Neural crest cell (in vitro differentiated cells): ENCODE measurements at regions not wholly inside any gene's neighbourhood (a gene's known extent, or its start where the extent isn't known, plus 50 kb on each side); places are given as distances from the start of the nearest gene placed in this dataset.
"Not testable (repeated sequence)": the region's sequence is repeated elsewhere in the genome, so short reads cannot be mapped to it uniquely, and the experiment has no call there.

Source experiments
- DNase-seq: peaks from one replicate; pipeline ENCODE4 v3.0.0; 2021; ENCODE audit warnings: low read depth, mixed read lengths, low spot score
- H3K27ac Mint-ChIP-seq: one replicate; pipeline ENCODE4 v1.8.0; 2021; ENCODE audit warnings: mild to moderate bottlenecking, mixed read lengths; ENCODE audit not compliant: unreplicated experiment
- H3K27me3 Mint-ChIP-seq: 2 replicates; pipeline ENCODE4 v1.8.0; 2021; ENCODE audit warnings: low read depth, mild to moderate bottlenecking, mixed read lengths
- H3K36me3 Mint-ChIP-seq: 2 replicates; pipeline ENCODE4 v1.8.0; 2021; ENCODE audit warnings: low read depth, mild to moderate bottlenecking, mixed read lengths
- H3K4me1 Mint-ChIP-seq: 2 replicates; pipeline ENCODE4 v1.8.0; 2021; ENCODE audit warnings: mixed read lengths
- H3K4me3 Mint-ChIP-seq: one replicate; pipeline ENCODE4 v1.8.0; 2021; ENCODE audit warnings: mild to moderate bottlenecking, mixed read lengths
- H3K9me3 Mint-ChIP-seq: 2 replicates; pipeline ENCODE4 v1.8.0; 2021; ENCODE audit warnings: mixed read lengths
- TF ChIP-seq, protein P1 (sequence below): fragments of 200-600 bp; sonication (generic); conservative IDR thresholded peaks from 2 replicates; pipeline ENCODE4 v1.5.0; 2021; ENCODE audit warnings: antibody characterized with exemption, mild to moderate bottlenecking

DNA sequence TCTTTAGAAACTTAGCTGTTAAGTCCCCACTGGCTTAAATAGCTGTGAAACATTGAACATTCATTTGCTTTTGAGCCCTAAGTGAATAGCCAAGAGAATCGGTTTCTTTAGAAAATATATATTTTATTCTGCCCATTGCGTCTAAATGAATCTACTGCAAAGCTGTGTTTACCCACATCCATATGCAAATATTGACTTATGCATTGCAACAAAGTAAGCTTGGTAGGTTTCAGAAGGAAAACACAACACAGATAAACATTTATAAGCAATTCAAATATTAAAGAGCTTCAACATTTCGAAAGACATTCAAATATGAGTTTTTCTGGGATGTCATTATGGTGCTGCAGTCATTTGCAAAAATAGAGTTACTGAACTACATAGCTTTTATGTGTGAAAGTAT lies 257.3 kb downstream of the SH2D4B start:
- Mint-ChIP-seq H3K27me3 (no peaks in the 10 kb centered on the region), H3K4me1 (no peaks in the 10 kb centered on the region), H3K9me3 (peaks cover 3% of the 10 kb centered on the region), H3K36me3 (no peaks in the 10 kb centered on the region), H3K27ac (no peak overlapping the region), H3K4me3 (no peak overlapping the region)
- TF ChIP-seq, protein P1, sequence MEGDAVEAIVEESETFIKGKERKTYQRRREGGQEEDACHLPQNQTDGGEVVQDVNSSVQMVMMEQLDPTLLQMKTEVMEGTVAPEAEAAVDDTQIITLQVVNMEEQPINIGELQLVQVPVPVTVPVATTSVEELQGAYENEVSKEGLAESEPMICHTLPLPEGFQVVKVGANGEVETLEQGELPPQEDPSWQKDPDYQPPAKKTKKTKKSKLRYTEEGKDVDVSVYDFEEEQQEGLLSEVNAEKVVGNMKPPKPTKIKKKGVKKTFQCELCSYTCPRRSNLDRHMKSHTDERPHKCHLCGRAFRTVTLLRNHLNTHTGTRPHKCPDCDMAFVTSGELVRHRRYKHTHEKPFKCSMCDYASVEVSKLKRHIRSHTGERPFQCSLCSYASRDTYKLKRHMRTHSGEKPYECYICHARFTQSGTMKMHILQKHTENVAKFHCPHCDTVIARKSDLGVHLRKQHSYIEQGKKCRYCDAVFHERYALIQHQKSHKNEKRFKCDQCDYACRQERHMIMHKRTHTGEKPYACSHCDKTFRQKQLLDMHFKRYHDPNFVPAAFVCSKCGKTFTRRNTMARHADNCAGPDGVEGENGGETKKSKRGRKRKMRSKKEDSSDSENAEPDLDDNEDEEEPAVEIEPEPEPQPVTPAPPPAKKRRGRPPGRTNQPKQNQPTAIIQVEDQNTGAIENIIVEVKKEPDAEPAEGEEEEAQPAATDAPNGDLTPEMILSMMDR, result no peak
- no peak for DNase-seq

DNA sequence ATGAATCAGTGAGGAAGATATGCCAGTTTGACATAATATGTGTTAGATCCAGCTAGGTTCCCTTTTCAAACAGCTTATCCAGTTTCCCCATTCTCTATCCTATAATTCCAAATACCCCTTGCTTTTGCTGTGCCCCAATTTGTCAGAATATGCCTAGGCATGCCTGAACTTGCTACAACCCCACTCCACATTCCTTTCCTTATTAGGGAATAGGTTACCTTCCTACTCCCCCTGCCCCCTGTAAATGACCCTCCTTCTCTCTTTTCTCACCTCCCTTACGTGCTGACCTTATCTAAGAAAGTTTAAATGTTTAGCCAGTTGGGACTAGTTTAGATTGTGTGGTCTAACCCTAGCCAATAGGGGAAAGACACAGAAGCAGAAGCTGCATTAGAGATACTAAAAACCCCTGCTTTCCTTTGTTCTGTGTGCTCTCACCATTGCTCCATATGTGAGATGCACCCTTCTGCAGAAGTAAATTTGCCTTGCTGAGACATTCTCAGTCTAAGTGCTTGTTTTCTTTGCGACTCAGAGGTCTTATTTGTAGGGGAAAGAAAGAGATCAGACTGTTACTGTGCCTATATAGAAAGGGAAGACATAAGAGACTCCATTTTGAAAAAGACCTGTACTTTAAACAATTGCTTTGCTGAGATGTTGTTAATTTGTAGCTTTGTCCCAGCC lies 267.8 kb downstream of the SH2D4B start:
- DNase-seq, result no peak
- peaks cover 3% of the 10 kb centered on the region for H3K9me3 Mint-ChIP-seq
- no peaks in the 10 kb centered on the region for H3K36me3 Mint-ChIP-seq
- no peak overlapping the region for H3K4me3 Mint-ChIP-seq
- H3K27me3 Mint-ChIP-seq, result no peaks in the 10 kb centered on the region
- no peaks in the 10 kb centered on the region for H3K4me1 Mint-ChIP-seq
- no peak overlapping the region for H3K27ac Mint-ChIP-seq
- TF ChIP-seq, protein P1, result no peak

DNA sequence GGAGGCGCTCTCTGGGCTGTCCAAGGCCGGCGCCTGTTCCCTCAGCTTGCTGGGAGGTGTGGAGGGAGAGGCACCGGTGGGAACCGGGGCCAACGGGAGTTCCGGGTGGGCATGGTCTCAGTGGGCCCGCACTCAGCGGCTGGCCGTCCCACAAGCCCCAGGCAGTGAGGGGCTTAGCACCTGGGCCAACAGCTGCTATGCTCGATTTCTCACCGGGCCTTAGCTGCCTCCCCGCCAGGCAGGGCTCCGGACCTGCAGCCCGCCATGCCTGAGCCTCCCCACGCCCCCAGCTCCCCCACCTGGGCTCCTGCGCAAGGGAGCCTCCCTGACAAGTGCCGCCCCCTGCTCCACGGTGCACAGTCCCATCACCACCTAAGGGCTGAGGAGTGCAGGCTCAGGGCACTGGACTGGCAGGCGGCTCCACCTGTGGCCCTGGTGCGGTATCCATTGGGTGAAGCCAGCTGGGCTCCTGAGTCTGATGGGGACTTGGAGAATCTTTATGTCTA lies 276.5 kb downstream of the SH2D4B start:
- Mint-ChIP-seq H3K9me3 (peaks cover 4% of the 10 kb centered on the region), H3K4me3 (no peak overlapping the region), H3K27me3 (no peaks in the 10 kb centered on the region)

DNA sequence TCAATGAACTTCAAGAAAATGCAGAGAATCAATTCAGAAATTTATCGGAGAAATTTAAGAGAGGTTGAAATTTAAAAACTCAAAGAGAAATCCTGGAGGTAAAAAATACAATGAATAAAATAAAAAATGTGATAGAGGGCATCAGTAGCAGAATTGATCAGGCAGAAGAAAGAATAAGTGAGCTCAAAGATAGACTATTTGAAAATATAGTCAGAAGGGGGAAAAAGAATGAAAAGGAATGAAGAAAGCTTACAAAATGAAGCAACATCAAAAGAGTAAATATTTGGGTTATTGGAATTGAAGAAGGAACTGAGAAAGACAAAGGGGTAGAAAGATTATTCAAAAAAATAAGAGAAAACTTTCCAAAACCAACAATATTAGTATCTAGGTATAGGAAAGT lies 291.4 kb downstream of the SH2D4B start:
- TF ChIP-seq, protein P1, result no peak
- no peaks in the 10 kb centered on the region for H3K4me1 Mint-ChIP-seq

More for the DNA sequence above, 276.5 kb downstream of the SH2D4B start:
- H3K4me1 Mint-ChIP-seq, result no peaks in the 10 kb centered on the region
- DNase-seq, result no peak
- no peak overlapping the region for H3K27ac Mint-ChIP-seq
- peaks cover under 1% of the 10 kb centered on the region for H3K36me3 Mint-ChIP-seq
- TF ChIP-seq, protein P1, result no peak

DNA sequence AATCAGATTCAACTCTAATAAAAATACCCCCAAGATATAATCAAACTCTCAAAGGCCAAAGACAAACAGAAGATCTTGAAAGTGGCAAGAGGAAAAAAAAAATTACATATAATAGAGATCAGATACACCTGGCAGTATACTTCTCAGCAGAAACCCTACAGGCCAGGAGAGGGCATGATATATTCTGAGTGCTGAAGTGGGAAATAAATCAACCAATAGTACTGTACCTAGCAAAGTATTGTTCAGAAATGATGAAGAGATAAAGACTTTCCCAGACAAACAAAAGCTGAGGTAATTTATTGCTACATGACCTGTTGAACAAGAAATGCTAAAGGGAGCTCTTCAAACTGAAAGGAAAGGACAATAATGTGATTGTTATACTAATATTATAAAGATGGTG lies 291.9 kb downstream of the SH2D4B start:
- H3K4me1 Mint-ChIP-seq, result no peaks in the 10 kb centered on the region
- no peak for DNase-seq
- H3K27ac Mint-ChIP-seq, result no peak overlapping the region
- peaks cover 5% of the 10 kb centered on the region for H3K36me3 Mint-ChIP-seq
- H3K9me3 Mint-ChIP-seq, result peaks cover 5% of the 10 kb centered on the region
- TF ChIP-seq, protein P1, result no peak
- no peak overlapping the region for H3K4me3 Mint-ChIP-seq
- H3K27me3 Mint-ChIP-seq, result no peaks in the 10 kb centered on the region

More for the DNA sequence above, 291.4 kb downstream of the SH2D4B start:
- peaks cover 5% of the 10 kb centered on the region for H3K36me3 Mint-ChIP-seq
- no peaks in the 10 kb centered on the region for H3K27me3 Mint-ChIP-seq
- no peak for DNase-seq
- H3K9me3 Mint-ChIP-seq, result peaks cover 5% of the 10 kb centered on the region
- no peak overlapping the region for H3K27ac Mint-ChIP-seq
- no peak overlapping the region for H3K4me3 Mint-ChIP-seq

DNA sequence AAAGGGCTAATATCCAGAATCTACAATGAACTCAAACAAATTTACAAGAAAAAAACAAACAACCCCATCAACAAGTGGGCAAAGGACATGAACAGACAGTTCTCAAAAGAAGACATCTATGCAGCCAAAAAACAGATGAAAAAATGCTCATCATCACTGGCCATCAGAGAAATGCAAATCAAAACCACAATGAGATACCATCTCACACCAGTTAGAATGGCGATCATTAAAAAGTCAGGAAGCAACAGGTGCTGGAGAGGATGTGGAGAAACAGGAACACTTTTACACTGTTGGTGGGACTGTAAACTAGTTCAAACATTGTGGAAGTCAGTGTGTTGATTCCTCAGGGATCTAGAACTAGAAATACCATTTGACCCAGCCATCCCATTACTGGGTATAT lies 295.0 kb downstream of the SH2D4B start:
- not testable (repeated sequence) for H3K27ac Mint-ChIP-seq, DNase-seq, H3K4me3 Mint-ChIP-seq, H3K27me3 Mint-ChIP-seq, H3K36me3 Mint-ChIP-seq, H3K4me1 Mint-ChIP-seq
- H3K9me3 Mint-ChIP-seq, result peaks cover 15% of the 10 kb centered on the region
